Chondrocyte (in vitro differentiated cells): ENCODE measurements at regions not wholly inside any gene's neighbourhood (a gene's known extent, or its start where the extent isn't known, plus 50 kb on each side); places are given as distances from the start of the nearest gene placed in this dataset.
A peak's percentile ranks its signal among the peaks of the same experiment; 100 is the strongest.

Experiments
- DNase-seq: peaks from one replicate; pipeline ENCODE4 v3.0.0; 2021; ENCODE audit warnings: mixed read lengths, low spot score
- H3K27ac Mint-ChIP-seq: one replicate; pipeline ENCODE4 v1.8.0; 2021; ENCODE audit warnings: mild to moderate bottlenecking, moderate library complexity, mixed read lengths; ENCODE audit not compliant: unreplicated experiment
- H3K27me3 Mint-ChIP-seq: 2 replicates; pipeline ENCODE4 v1.8.0; 2021; ENCODE audit warnings: low read depth, mixed read lengths
- H3K36me3 Mint-ChIP-seq: 2 replicates; pipeline ENCODE4 v1.8.0; 2021; ENCODE audit warnings: low read depth, mixed read lengths
- H3K4me1 Mint-ChIP-seq: 2 replicates; pipeline ENCODE4 v1.8.0; 2021; ENCODE audit warnings: low read depth, mild to moderate bottlenecking, mixed read lengths
- H3K4me3 Mint-ChIP-seq: one replicate; pipeline ENCODE4 v1.8.0; 2021; ENCODE audit warnings: mild to moderate bottlenecking, moderate library complexity, mixed read lengths; ENCODE audit not compliant: unreplicated experiment
- H3K9me3 Mint-ChIP-seq: 2 replicates; pipeline ENCODE4 v1.8.0; 2021; ENCODE audit warnings: low read depth, mixed read lengths
- CTCF ChIP-seq: fragments of 200-600 bp; sonication (generic); IDR thresholded peaks from 2 replicates; pipeline ENCODE4 v1.5.0; 2021; ENCODE audit warnings: antibody characterized with exemption, mild to moderate bottlenecking, moderate library complexity

GRCh38 chr16:50889746-50890145 is 147.9 kb downstream of the CYLD start:
- H3K27me3 Mint-ChIP-seq = peaks cover 8% of the 10 kb centered on the region
- H3K36me3 Mint-ChIP-seq = no peaks in the 10 kb centered on the region
- no peaks in the 10 kb centered on the region for H3K9me3 Mint-ChIP-seq
- no peak overlapping the region for H3K27ac Mint-ChIP-seq
- DNase-seq = no peak
- no peaks in the 10 kb centered on the region for H3K4me1 Mint-ChIP-seq
- H3K4me3 Mint-ChIP-seq = no peak overlapping the region
- no peak for TF ChIP-seq CTCF

- Mint-ChIP-seq H3K9me3 (no peaks in the 10 kb centered on the region), H3K27me3 (peaks cover 8% of the 10 kb centered on the region), H3K4me3 (no peak overlapping the region), H3K36me3 (no peaks in the 10 kb centered on the region), H3K4me1 (no peaks in the 10 kb centered on the region), H3K27ac (no peak overlapping the region)
- no peak for TF ChIP-seq CTCF
- DNase-seq = no peak
These were observed 147.4 kb downstream of the CYLD start for GRCh38 chr16:50889276-50889675.

DNA sequence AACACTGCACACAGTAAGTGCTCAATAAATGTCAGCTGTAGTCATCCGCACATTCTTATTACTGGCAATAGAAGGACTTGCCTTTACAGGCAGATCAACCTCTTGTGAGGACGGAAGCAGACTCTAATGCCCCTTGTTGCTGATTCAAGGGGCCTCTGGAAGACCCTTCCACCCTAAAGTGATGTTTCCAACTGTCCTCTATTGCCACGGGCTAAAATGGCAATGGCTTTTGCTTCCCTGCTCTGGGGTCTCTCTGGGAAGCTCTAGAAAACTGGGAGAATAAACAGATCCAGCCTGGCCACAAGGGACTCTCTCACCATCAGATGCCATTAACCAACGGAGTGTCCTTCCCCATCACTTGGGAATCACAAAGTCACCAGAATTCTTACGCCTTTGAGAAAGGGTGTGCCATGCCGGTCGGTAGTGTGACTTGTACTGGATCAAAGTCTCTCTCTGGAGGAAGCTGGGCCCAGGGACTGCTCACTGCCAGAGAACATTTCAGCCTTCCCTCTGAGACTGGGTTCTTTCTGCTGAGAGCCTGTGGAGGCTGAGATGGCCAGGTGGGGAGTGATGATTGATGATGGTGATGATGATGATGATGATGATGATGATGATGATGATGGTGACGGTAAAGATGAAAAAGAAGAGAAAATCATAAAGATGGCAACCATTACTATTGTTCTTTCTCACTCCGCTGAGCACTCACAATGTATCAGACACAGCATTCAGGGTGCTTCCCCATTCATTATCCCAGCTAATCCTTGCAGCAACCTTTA is 146.8 kb downstream of the CYLD start:
- no peaks in the 10 kb centered on the region for H3K4me1 Mint-ChIP-seq
- no peak for DNase-seq
- H3K9me3 Mint-ChIP-seq = no peaks in the 10 kb centered on the region
- peaks cover 5% of the 10 kb centered on the region for H3K27me3 Mint-ChIP-seq
- TF ChIP-seq CTCF = no peak
- H3K36me3 Mint-ChIP-seq = no peaks in the 10 kb centered on the region
- H3K4me3 Mint-ChIP-seq = no peak overlapping the region
- no peak overlapping the region for H3K27ac Mint-ChIP-seq

DNA sequence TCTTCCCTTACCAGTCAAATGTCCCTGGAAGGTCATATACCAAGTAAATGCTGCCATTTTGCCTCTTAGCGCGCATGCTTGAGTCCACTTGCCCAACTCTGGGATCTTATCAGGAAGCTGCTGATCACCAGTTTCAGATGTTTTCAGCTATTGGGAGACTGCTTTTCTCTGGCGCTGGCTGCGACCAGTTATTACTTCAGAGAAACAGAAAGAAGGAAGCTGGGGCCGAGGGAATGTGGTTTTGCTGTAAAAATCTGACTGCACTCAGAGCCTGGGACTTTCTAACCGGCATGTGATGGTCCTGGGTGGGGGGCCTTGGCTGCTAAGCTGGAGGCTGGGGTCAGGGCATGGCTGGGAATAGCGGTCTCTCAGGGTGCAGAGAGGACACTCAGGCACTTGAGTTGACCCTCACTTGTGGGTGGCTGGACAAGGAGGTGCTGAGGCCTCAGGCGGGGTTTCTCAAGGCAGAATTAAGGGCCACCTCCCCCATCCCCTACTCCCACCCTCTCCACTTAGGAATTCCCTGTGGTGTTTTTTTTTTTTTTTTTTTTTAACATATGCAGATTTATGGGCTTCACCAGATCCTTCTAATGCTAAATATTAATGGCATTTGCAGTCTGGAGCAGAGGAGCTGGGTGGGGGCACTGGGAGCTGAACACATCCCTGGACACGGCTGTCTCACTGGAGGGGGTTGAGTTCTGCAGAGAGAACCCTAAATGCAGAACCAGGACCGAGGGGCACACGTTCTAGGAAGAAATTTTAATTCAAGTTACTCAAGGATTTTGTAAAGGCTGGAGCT is 145.8 kb downstream of the CYLD start:
- no peak for DNase-seq
- H3K36me3 Mint-ChIP-seq = no peaks in the 10 kb centered on the region
- H3K27ac Mint-ChIP-seq = no peak overlapping the region
- TF ChIP-seq CTCF = no peak
- H3K4me3 Mint-ChIP-seq = no peak overlapping the region
- H3K27me3 Mint-ChIP-seq = peaks cover 2% of the 10 kb centered on the region
- H3K4me1 Mint-ChIP-seq = no peaks in the 10 kb centered on the region
- H3K9me3 Mint-ChIP-seq = peaks cover 6% of the 10 kb centered on the region

DNA sequence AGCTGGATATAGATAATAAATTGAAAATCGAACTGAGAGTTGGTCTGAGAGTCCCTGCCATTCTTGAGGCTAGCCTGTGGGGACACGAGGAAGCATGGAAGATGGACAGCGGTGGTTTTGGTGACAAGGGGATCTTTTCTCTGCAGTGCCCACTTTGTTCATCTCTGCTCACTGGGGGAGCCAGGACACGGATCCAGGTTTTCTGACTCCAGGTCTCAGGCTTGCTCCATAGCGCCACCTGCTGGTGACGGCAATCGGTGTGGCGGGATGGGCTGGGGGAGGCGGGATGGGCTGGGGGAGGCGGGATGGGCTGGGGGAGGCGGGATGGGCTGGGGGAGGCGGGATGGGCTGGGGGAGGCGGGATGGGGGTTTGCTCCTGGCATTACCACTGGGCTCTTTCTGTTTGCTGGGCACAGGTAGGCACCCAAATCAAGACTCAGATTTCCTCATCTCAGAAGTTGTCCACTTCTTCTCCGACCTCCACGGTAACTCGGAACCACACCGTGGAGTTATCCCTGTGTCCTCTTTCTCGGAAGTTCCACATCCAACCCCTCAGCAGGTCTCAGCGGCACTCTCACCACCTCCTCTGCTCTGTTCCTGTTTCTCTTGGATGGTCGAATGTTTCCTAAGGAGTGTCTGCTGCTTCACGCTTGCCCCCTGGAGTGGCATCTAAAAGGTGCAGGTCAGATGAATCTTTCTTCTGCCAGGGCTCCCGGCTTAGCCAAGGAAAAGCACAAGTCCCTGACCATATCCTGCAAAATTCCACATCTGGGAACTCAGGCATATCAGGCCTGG is 142.4 kb downstream of the CYLD start:
- peak; percentile 38 for TF ChIP-seq CTCF

More for the DNA sequence above, 142.4 kb downstream of the CYLD start:
- peaks cover 6% of the 10 kb centered on the region for H3K9me3 Mint-ChIP-seq
- H3K27ac Mint-ChIP-seq = no peak overlapping the region
- no peak for DNase-seq
- H3K36me3 Mint-ChIP-seq = no peaks in the 10 kb centered on the region
- peaks cover 8% of the 10 kb centered on the region for H3K27me3 Mint-ChIP-seq
- H3K4me3 Mint-ChIP-seq = no peak overlapping the region
- no peaks in the 10 kb centered on the region for H3K4me1 Mint-ChIP-seq
